A549 (cell line): ENCODE measurements at regions not wholly inside any gene's neighbourhood (a gene's known extent, or its start where the extent isn't known, plus 50 kb on each side); places are given as distances from the start of the nearest gene placed in this dataset.

Source experiments
- CBX2 ChIP-seq: fragments of 200-600 bp; sonication (generic); IDR thresholded peaks from 2 replicates; pipeline ENCODE4 v1.6.1; 2016; ENCODE audit warnings: low read depth, mild to moderate bottlenecking, borderline replicate concordance
- CEBPB ChIP-seq, 2 experiments: fragments of >200 bp in 1 of 2; sonication (Bioruptor Twin) in 1 of 2; formaldehyde crosslinking in 1 of 2; IDR thresholded peaks; 2 replicates each; pipeline ENCODE4 v1.6.1; 2012 to 2016
- CHD2 ChIP-seq: fragments of 150-350 bp; IDR thresholded peaks from 2 replicates; pipeline ENCODE4 v1.6.1; 2014; ENCODE audit warnings: low read length; ENCODE audit not compliant: partially characterized antibody
- CHD4 ChIP-seq: fragments of 200-600 bp; sonication (generic); IDR thresholded peaks from 2 replicates; pipeline ENCODE4 v1.6.1; 2016; ENCODE audit warnings: antibody characterized with exemption, mild to moderate bottlenecking, borderline replicate concordance
- CTCF ChIP-seq: fragments of >200 bp; sonication (Bioruptor Twin); formaldehyde crosslinking; IDR thresholded peaks from 3 replicates; pipeline ENCODE4 v1.5.1; 2016
- EP300 ChIP-seq, 2 experiments: fragments of >200 bp; sonication (Bioruptor Twin); formaldehyde crosslinking; IDR thresholded peaks; 2 replicates in 1 of 2; 3 replicates in 1 of 2; pipeline ENCODE4 v1.6.1; 2016 to 2017
- MAFK ChIP-seq: fragments of 450-650 bp; IDR thresholded peaks from 2 replicates; pipeline ENCODE4 v1.6.1; 2014; ENCODE audit not compliant: partially characterized antibody
- NPAS2 ChIP-seq: fragments of 250-450 bp; sonication (Bioruptor Pico); IDR thresholded peaks from 2 replicates; pipeline ENCODE4 v1.8.0; 2022; ENCODE audit warnings: mild to moderate bottlenecking, moderate library complexity, borderline replicate concordance
- POLR2A ChIP-seq: IDR thresholded peaks from 2 replicates; pipeline ENCODE4 v1.6.1; 2012; ENCODE audit warnings: mild to moderate bottlenecking, low read length
- SMC3 ChIP-seq: fragments of >200 bp; sonication (Bioruptor Twin); formaldehyde crosslinking; IDR thresholded peaks from 3 replicates; pipeline ENCODE4 v1.6.1; 2018; ENCODE audit warnings: inconsistent platforms

- no peak for TF ChIP-seq CTCF
- no peak for TF ChIP-seq POLR2A
- TF ChIP-seq NPAS2 (CRISPR knock-in tag): no peak
- no peak for TF ChIP-seq MAFK
- no peak for TF ChIP-seq EP300 (IDR thresholded peaks at IDR 0.05)
- no peak for TF ChIP-seq SMC3
- TF ChIP-seq CHD2: no peak
- no peak for TF ChIP-seq CBX2
- no peak for TF ChIP-seq CEBPB (IDR thresholded peaks at IDR 0.05)
- TF ChIP-seq CHD4: no peak
Measured at GRCh38 chr14:71789005-71789404, 143.2 kb upstream of the RGS6 start.
